B cell (primary cell): ENCODE measurements at regions not wholly inside any gene's neighbourhood (a gene's known extent, or its start where the extent isn't known, plus 50 kb on each side); places are given as distances from the start of the nearest gene placed in this dataset.
"Not testable (repeated sequence)": the region's sequence is repeated elsewhere in the genome, so short reads cannot be mapped to it uniquely, and the experiment has no call there.

Experiments used
- ATAC-seq: fragments of 200-7000 bp; cut with Tn5 transposase; one replicate; pipeline ENCODE4 v1.10.0; 2021; ENCODE audit warnings: low read depth, mild to moderate bottlenecking, moderate number of reproducible peaks, moderate library complexity
- CTCF ChIA-PET: fragments of 350-600 bp; sonication (Branson Sonifier 250); formaldehyde crosslinking; loops from one replicate; lab custom pipeline; 2021; ENCODE audit warnings: antibody characterized with exemption, inconsistent platforms; lab: Charles Lee
- POLR2A ChIA-PET: fragments of 350-600 bp; sonication (Branson Sonifier 250); formaldehyde crosslinking; loops from one replicate; lab custom pipeline; 2021; ENCODE audit warnings: antibody characterized with exemption; lab: Charles Lee
- DNase-seq: peaks from one replicate; pipeline ENCODE4 v3.0.0; 2013
- H2AFZ ChIP-seq: 2 replicates; pipeline ENCODE4 v1.6.1; 2012; ENCODE audit warnings: mild to moderate bottlenecking, low read depth, low read length; ENCODE audit not compliant: insufficient read depth, poor library complexity, severe bottlenecking
- H3K27ac ChIP-seq, 2 donors: 1 replicate in 1 of 2; 2 replicates in 1 of 2; pipeline ENCODE4 v1.5.1; 2012 to 2013; ENCODE audit warnings: low read length in 2 of 2, mild to moderate bottlenecking in 2 of 2, moderate library complexity in 1 of 2
- H3K27me3 ChIP-seq, 4 experiments: fragments of 200-600 bp in 1 of 4; sonication (generic) in 1 of 4; replicated peaks in 1 of 4; 1 replicate in 2 of 4; 2 replicates in 2 of 4; pipeline versions ENCODE4 v1.6.1 to v1.7.0; 2013 to 2016; ENCODE audit warnings: low read length in 3 of 4, mild to moderate bottlenecking in 2 of 4, mixed read lengths in 1 of 4, moderate library complexity in 1 of 4; ENCODE audit not compliant: insufficient read depth in 4 of 4, control insufficient read depth in 3 of 4; ENCODE audit errors: control extremely low read depth in 1 of 4
- H3K36me3 ChIP-seq, 2 experiments: replicated peaks in 1 of 2; 1 replicate in 1 of 2; 2 replicates in 1 of 2; pipeline versions ENCODE4 v1.6.1 to v1.7.1; 2013; ENCODE audit warnings: low read length in 1 of 2; ENCODE audit not compliant: insufficient read depth in 2 of 2, control insufficient read depth in 1 of 2; ENCODE audit errors: control extremely low read depth in 1 of 2, extremely low read depth in 1 of 2
- H3K4me1 ChIP-seq, 2 donors: fragments of 200-600 bp in 1 of 2; sonication (generic) in 1 of 2; 1 replicate in 1 of 2; 2 replicates in 1 of 2; pipeline versions ENCODE4 v1.5.1 to v1.6.1; 2013 to 2017; ENCODE audit warnings: low read length in 2 of 2; ENCODE audit not compliant: control insufficient read depth in 2 of 2, insufficient read depth in 2 of 2
- H3K4me2 ChIP-seq: replicated peaks from 2 replicates; pipeline ENCODE3; 2012; ENCODE audit warnings: mild to moderate bottlenecking, low read depth, low read length; ENCODE audit not compliant: poor library complexity, severe bottlenecking
- H3K4me3 ChIP-seq, 5 experiments: fragments of 200-600 bp in 1 of 5; sonication (generic) in 1 of 5; 1 replicate in 3 of 5; 2 replicates in 2 of 5; pipeline versions ENCODE4 v1.5.1 to v1.7.0; 2011 to 2016; ENCODE audit warnings: low read length in 4 of 5, mild to moderate bottlenecking in 4 of 5, low read depth in 2 of 5, control low read depth in 1 of 5, moderate library complexity in 1 of 5; ENCODE audit not compliant: insufficient read depth in 1 of 5; ENCODE audit errors: control extremely low read depth in 1 of 5, extremely low read depth in 1 of 5
- H3K79me2 ChIP-seq: fragments of 200-600 bp; sonication (generic); one replicate; pipeline ENCODE4 v1.6.0; 2016; ENCODE audit warnings: low read length; ENCODE audit not compliant: control insufficient read depth, insufficient read depth
- H3K9ac ChIP-seq: fragments of 200-600 bp; sonication (generic); 2 replicates; pipeline ENCODE4 v1.6.1; 2017; ENCODE audit warnings: mild to moderate bottlenecking, low read length, moderate library complexity
- H3K9me3 ChIP-seq, 3 donors: one replicate each; pipeline versions ENCODE4 v1.6.1 to v1.7.1; 2013; ENCODE audit warnings: low read length in 2 of 3; ENCODE audit not compliant: control insufficient read depth in 2 of 3, insufficient read depth in 1 of 3; ENCODE audit errors: control extremely low read depth in 1 of 3
- H4K20me1 ChIP-seq: 2 replicates; pipeline ENCODE4 v1.6.0; 2012; ENCODE audit warnings: mild to moderate bottlenecking, low read length; ENCODE audit not compliant: insufficient read depth, control insufficient read depth, poor library complexity, severe bottlenecking
- H3K27ac Mint-ChIP-seq: one replicate; pipeline ENCODE4 v1.8.0; 2021; ENCODE audit warnings: mixed read lengths
- H3K27me3 Mint-ChIP-seq: one replicate; pipeline ENCODE4 v1.8.0; 2021; ENCODE audit warnings: mixed read lengths
- H3K4me1 Mint-ChIP-seq: one replicate; pipeline ENCODE4 v1.8.0; 2021; ENCODE audit warnings: mixed read lengths
- H3K4me3 Mint-ChIP-seq: one replicate; pipeline ENCODE4 v1.8.0; 2021; ENCODE audit warnings: mixed read lengths
- H3K9me3 Mint-ChIP-seq: one replicate; pipeline ENCODE4 v1.8.0; 2022; ENCODE audit warnings: mixed read lengths; ENCODE audit not compliant: insufficient read depth
- CTCF ChIP-seq: fragments of 200-600 bp; IDR thresholded peaks from one replicate; pipeline ENCODE4 v1.8.0; 2022; ENCODE audit warnings: antibody characterized with exemption, mild to moderate bottlenecking
- EZH2 ChIP-seq: IDR thresholded peaks from 2 replicates; pipeline ENCODE4 v1.6.1; 2012; ENCODE audit warnings: borderline replicate concordance, low read depth, mild to moderate bottlenecking, moderate library complexity, low read length; ENCODE audit not compliant: insufficient read depth, poor library complexity, severe bottlenecking
- WGBS: methylation state at CpG from one replicate; pipeline ENCODE4 v1.1.5; 2013; ENCODE audit warnings: missing lambda C conversion rate; ENCODE audit not compliant: insufficient coverage; 5-methylcytosine and 5-hydroxymethylcytosine counted together
- intact Hi-C: fragments of 100-400 bp; cut with micrococcal nuclease; formaldehyde crosslinking; loops from one replicate; pipeline ENCODE4 v1.10.0; 2022

- no peak overlapping the region for H2AFZ ChIP-seq
- no peaks in the 10 kb centered on the region for H3K79me2 ChIP-seq
- H3K9me3 ChIP-seq = peaks cover 0 to 6% (median 0%) of the 10 kb centered on the region in 3 donors
- ATAC-seq (no peak), DNase-seq (no peak)
- H3K4me1 ChIP-seq = no peaks in the 10 kb centered on the region
- Mint-ChIP-seq H3K9me3 (no peaks in the 10 kb centered on the region), H3K4me3 (no peak overlapping the region), H3K27me3 (no peaks in the 10 kb centered on the region), H3K4me1 (no peaks in the 10 kb centered on the region), H3K27ac (no peak overlapping the region)
- H3K4me3 ChIP-seq = no peak overlapping the region
- no peaks in the 10 kb centered on the region for H4K20me1 ChIP-seq
- no peak overlapping the region for H3K9ac ChIP-seq
- ChIA-PET POLR2A (no interaction called here), CTCF (no interaction called here)
- H3K36me3 ChIP-seq = no peaks in the 10 kb centered on the region
- TF ChIP-seq EZH2 (no peak), CTCF (no peak)
- no peaks in the 10 kb centered on the region for H3K27me3 ChIP-seq
- intact Hi-C loops = no loop called here
- WGBS = 77% methylated on average over 5 of the region's 5 CpGs
- H3K27ac ChIP-seq = no peak overlapping the region
- no peak overlapping the region for H3K4me2 ChIP-seq
Measured at GRCh38 chr10:84727398-84727797, 399.0 kb downstream of the CCSER2 start.

GRCh38 chr10:84739126-84739525 is 410.7 kb downstream of the CCSER2 start:
- CTCF ChIA-PET, ATAC-seq, H4K20me1 ChIP-seq, POLR2A ChIA-PET, H3K27me3 Mint-ChIP-seq, H3K9ac ChIP-seq, H3K4me2 ChIP-seq, H3K4me1 Mint-ChIP-seq, H3K4me3 Mint-ChIP-seq, H3K79me2 ChIP-seq, H3K36me3 ChIP-seq, intact Hi-C loops, H3K9me3 Mint-ChIP-seq, H3K4me1 ChIP-seq, H3K9me3 ChIP-seq, H3K4me3 ChIP-seq, H3K27ac ChIP-seq, DNase-seq, H3K27me3 ChIP-seq, H2AFZ ChIP-seq, H3K27ac Mint-ChIP-seq: not testable (repeated sequence)
- WGBS = 78% methylated on average over 2 of the region's 9 CpGs
